GM18526 (cell line): ENCODE measurements at regions not wholly inside any gene's neighbourhood (a gene's known extent, or its start where the extent isn't known, plus 50 kb on each side); places are given as distances from the start of the nearest gene placed in this dataset.

Experiments
- POLR2A ChIP-seq: IDR thresholded peaks from 3 replicates; pipeline ENCODE4 v1.6.1; 2011; ENCODE audit not compliant: insufficient read length; ENCODE audit errors: extremely low read depth

GRCh38 chr10:31133792-31134310, 102.2 kb upstream of the ZNF438 start:
- peak; percentile 53 for TF ChIP-seq POLR2A

- no peak for TF ChIP-seq POLR2A
Observed at GRCh38 chr10:31134311-31134952, 102.8 kb upstream of the ZNF438 start.

GRCh38 chr10:31135171-31135570, 103.5 kb upstream of the ZNF438 start:
- TF ChIP-seq POLR2A, result no peak

DNA sequence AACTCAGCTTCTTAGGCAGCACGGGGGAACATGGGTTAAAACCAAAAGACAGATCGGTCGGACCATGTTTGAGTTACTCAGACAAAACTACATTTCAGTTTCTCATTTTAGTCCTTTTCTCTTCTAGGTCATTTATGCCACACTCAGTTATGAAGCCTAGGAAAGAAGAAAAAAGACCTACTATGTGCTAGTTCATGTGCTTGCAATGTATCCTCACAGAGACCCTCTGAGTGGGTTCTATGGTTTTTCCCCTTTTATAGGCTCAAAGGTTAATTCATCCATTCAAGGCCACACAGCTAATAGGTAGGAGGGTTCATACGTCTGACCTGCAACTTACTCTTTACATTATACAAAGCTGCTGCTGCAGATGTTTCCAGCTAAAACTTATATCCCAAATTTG, 104.7 kb upstream of the ZNF438 start:
- TF ChIP-seq POLR2A, result no peak

DNA sequence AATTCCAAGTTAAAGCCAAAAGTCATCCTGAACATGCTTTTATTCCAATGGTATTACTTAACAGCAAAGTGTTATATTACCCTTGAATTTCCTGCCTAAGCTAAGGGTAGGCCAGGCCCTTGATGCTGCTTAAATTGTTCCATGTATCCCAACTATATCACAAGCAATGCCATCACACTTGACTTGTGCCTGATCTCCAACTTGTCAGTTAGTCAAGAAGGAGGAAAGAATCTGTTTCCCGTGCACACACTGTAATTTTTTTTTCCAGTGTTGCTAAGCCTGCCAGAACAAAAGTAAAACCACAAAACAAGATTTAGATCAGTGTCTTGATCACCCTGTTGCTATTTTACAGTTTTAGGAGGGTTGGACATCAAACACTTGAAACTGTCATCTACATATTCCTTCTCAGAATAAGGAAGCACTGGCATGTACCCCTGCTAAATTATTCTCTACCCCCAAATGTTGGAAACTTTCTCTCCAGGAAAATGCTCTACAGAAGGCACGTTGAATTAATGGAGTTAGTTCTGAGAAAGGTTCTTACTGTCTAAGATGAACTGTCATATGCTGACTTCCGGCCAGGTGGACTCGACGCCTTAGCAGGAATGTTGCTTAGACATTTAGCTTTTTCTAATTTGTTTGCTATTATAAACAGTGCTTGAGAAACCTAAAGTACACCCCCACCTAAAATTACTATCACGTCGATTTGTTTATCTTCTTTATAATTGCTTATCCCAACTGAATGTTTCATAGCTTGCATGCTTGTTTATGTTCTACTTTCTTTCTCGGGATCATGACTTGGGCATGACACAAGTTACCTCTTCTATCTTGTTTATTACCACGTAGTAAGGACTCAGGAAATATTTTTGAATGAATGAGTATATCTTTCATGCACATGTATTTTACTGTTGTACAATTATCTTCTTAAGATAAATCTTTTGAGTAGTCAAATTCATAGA, 105.5 kb upstream of the ZNF438 start:
- TF ChIP-seq POLR2A, result no peak

DNA sequence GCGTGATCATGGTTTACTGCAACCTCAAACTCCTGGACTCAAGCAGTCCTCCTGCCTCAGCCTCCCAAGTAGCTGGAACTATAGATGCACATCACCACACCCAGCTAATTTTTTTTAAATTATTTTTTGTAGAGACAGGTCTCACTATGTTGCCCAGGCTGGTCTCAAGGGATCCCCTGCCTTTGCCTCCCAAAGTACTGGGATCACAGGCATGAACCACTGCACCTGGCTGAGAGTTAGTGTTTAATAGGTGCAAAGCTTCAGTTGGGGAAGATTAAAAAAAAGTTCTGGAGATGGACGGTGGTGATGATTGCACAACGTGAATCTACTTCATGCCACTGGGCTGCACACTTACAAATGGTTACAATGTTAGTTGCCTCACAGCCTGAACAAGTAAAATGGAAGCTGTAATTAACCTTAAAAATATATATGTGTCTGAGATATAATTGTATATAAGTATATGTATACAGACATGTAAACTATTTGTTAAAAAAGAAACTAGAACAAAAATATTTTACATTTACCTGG, 106.4 kb upstream of the ZNF438 start:
- TF ChIP-seq POLR2A, result no peak

DNA sequence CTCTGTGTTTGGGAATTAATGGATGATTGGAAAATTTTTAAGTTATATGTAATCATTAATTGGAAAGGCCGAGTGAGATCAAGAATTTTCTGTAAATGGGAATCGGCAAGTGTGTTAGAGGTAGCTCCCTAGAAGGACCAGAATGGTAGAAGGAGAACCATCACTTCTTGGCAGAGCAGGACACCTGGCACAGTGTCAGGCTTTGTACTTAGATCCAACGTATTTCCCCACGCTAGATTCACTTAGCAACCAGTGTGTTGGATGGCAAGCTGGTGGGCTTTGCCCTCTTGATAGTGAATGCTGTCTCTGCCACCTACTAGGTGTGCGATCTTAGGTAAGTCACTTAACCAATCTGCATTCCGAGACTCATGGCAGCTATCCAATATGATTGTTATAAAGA, 107.8 kb upstream of the ZNF438 start:
- no peak for TF ChIP-seq POLR2A

DNA sequence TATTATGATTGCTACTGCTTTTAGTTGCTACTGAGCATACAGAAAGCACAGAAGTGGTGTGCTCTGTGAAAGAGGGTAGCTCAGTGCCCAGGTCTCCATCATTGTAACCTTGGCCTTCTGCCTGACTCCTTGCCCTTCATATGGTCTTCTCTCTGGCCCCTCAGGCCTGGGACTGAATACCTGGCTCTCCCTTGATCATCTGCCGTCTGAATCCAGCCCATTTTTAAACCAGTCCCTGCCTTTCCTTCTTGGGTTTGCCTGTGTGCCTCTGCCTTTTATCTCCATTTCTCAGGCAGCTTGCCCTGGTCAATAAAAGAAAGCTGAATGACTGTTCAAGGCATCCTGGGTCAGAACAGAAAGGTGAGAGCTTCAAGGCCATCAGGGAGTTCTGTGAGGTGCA, 109.1 kb upstream of the ZNF438 start:
- TF ChIP-seq POLR2A, result no peak

- TF ChIP-seq POLR2A, result no peak
Observed at GRCh38 chr10:31142026-31142425, 110.4 kb upstream of the ZNF438 start.

- TF ChIP-seq POLR2A, result no peak
Observed at GRCh38 chr10:31143331-31143935, 111.8 kb upstream of the ZNF438 start.

- TF ChIP-seq POLR2A, result no peak
Observed at GRCh38 chr10:31145986-31146385, 114.3 kb upstream of the ZNF438 start.

DNA sequence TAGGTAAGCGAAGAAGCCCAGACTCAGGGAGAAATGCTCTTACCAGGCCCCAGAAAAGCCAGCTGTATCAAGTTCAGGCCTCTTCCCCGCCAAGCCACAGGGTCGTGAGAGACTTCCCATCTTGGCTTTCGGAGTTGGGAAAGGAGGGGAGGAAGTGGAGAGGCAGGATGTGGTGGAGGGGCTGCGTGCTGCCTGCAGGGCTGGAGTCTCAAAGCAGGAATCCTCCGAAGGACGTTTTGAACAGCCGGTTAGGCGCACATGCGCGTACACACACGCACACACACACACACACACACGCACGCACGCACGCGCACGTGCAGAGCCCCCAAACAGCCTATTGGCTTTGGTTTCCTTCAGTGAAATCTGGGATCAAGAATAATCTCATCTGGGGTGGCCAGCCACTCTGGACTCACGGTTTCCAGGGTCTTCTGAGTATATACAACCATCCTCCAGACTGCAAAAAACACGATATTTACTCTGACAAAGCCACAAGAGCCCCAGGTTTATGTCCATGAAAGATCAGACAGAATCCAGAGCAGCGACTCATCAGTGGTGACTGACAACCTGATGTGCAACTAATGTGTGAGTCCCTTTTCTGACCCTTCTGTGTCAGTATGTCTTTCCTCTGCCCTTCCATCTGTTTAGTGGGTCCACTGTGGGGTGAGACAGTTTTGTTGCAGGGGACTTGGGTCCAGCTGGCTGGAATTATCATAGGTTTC, 115.0 kb upstream of the ZNF438 start:
- TF ChIP-seq POLR2A, result no peak

- TF ChIP-seq POLR2A, result no peak
Observed at GRCh38 chr10:31147210-31147608, 115.5 kb upstream of the ZNF438 start.

DNA sequence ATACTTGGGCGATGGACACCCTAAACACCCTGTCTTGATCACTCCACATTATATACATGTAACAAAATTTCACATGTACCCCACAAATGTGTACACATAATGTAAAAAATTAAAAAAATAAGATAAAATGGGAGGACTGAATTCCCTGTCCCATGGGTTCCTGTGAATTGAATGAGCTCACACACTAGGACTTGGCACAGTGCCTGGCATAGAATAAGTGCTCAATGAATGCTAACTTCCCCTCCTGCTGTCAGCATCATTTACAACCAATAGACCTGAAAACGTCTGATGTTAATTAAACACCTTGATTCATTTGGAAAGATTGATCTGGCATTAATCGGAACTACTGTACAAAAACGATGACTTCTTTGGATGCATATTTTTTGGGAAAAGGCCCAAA, 117.3 kb upstream of the ZNF438 start:
- TF ChIP-seq POLR2A, result no peak
